HG03175 (cell line): ENCODE measurements at regions not wholly inside any gene's neighbourhood (a gene's known extent, or its start where the extent isn't known, plus 50 kb on each side); places are given as distances from the start of the nearest gene placed in this dataset.

Experiments
- ATAC-seq: cut with Tn5 transposase; IDR thresholded peaks from one replicate; pipeline ENCODE4 v1.9.1; 2021; ENCODE audit warnings: mild to moderate bottlenecking, moderate library complexity; ENCODE audit not compliant: unreplicated experiment

DNA sequence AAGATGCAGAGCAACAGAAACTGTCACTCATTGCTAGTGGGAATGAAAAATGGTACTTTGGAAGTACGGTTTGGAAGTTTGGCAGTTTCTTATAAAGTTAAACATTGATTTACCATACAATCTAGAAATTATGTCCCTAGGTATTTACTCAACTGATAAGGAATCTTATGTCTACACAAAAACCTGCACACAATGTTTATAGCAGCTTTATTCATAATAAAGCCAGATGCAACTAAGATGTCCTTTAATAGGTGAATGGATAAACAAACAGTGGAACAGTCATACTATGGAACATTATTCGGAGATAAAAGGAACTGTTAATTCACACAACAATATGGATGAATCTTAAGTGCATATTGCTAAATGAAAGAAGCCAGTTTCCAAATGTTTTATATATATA, 96.2 kb upstream of the SIRPA start:
- no peak for ATAC-seq

DNA sequence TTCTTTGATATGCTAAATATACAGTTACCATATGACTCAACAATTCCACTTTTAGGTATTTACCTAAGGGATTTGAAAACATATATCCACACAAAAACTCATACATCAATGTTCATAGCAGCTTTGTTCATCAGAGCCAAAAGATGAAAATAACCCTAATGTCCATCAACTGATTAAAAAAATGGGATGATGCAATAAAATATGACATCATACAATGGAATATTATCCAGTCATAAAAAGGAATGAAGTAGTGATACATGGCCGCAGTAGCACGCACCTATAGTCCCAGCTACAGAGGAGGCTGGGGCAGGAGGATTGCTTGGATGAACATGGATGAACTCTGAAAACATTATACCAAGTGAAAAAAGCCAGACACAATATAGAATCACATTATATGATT, 101.4 kb upstream of the SIRPA start:
- no peak for ATAC-seq

GRCh38 chr20:1792274-1792673, 102.9 kb upstream of the SIRPA start:
- ATAC-seq: no peak

- no peak for ATAC-seq
Measured at GRCh38 chr20:1790386-1790785, 104.8 kb upstream of the SIRPA start.

DNA sequence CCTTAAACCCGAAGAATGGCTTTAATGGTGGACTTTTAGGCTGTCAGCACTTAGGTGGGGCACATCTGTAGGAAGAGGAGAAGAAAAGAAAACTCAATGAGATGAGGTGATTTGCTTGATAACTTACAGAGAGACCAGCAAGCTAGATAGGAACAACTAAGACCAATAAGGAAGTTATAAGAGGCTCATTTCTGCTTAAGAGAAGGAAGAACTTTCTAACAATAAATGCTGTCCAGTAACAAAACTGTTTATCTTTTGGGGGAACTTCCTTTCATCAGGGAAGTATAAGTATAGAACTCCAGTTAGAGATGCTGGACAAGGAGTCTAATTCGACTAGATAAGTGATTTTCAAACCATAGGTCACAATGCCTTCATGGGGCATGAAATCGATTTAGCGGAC, 107.2 kb upstream of the SIRPA start:
- no peak for ATAC-seq

- ATAC-seq: no peak
Measured at GRCh38 chr20:1786486-1786885, 108.7 kb upstream of the SIRPA start.

GRCh38 chr20:1784586-1784985, 110.6 kb upstream of the SIRPA start:
- ATAC-seq: no peak

DNA sequence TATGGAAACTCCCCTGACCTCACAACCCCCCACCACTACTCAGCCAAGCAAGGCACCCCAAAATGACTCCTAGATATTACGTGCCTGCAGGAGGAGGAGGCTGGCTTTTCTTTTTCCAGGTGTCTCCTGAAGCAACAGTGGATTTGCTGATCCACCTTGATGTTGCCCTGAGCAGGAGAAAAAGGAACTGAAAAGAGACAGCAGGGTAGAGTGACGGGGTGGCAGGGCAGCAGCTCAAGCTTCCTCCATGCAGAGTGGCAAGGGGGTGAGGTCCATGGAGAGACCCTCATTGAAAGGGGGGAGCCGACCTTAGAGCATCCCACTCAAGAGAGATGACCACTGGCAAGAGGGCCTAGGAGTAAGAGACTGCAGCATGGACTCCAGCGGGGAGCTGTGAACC, 112.0 kb upstream of the SIRPA start:
- ATAC-seq: no peak

DNA sequence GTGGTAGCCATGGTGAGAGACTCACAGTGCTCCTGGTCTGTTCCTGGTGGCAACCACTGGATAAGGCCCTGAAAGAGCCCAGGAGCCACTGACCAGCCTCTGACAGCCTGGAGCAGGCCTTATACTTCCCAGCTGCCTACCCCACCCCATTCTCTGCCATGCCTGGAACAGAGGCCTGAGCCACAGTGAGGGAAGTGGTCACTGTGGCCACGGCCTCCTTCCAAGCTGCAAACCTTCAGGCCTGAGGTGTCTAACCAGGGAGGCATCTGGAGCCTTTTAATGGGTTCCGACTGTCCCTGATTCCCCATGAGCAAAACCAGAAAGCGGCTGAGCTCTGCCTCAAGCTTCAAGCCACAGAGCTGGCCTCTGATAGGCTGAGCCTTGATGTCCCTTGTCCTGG, 113.0 kb upstream of the SIRPA start:
- no peak for ATAC-seq

GRCh38 chr20:1779567-1779966, 115.6 kb upstream of the SIRPA start:
- no peak for ATAC-seq

DNA sequence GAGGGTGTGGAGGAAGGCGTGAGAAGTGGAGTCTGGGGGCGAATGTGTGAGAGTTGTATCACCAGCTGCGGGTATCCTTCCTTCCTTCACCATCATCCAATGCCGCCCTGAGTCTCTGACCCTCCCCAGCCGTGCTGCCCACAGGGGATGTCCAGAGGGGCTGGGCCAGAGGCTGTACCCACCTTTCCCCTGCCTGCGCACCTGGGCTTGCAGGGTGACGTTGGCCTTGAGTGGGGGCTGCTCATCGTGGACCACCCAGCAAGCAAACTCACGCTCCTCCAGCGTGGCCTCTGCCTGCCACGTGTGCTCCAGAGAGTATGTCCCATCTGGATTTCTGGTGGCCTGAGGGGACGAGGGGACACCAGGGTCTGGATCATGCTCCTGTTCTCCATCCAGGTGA, 116.9 kb upstream of the SIRPA start:
- no peak for ATAC-seq

DNA sequence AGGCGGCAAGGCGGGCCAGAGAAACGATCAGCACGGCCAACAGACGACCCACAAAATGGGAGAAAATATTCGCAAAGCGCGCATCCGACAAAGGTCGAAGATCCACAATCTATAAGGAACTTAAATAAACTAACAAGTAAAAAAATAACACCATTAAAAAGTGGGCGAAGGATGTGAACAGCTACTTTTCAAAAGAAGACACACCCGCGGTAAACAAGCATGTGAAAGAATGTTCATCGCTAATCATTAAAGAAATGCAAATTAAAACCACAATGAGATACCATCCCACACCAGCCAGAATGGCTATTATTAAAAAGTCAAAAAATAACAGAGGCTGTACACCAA, 117.8 kb upstream of the SIRPA start:
- ATAC-seq: no peak

GRCh38 chr20:1776681-1777475, 118.3 kb upstream of the SIRPA start:
- ATAC-seq: peak; percentile 80

DNA sequence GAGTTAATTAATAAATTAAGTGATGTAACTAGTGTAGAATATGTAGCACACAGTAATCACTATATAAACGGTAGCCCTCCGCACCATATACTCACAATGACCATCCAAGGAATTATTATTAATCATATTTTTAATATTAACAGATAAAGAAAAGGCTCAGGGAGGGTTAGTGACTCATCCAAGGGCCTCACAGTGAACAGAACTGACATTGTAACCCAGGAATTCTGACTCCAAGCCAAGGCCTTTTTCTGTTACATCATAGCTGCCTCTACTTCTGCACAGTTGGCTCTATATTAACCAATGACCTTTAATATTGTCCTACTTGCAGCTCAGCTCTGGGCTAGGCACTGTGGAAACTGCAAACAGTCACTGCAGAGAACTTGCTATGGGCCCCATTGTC, 117.5 kb upstream of the SIRPG start:
- ATAC-seq: no peak

DNA sequence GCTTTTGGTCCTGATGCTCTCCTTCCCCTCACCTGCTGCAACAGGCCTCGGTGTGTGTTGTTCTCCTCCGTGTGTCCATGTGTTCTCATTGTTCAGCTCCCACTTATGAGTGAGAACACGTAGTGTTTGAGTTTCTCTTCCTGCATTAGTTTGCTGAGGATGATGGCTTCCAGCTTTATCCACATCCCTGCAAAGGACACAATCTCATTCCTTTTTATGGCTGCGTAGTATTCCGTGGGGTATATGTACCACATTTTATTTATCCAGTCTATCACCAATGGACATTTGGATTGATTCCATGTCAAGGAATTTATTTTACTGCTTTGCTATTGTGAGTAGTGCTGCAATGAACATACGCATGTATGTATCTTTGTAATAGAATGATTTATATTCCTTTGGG, 116.9 kb upstream of the SIRPG start:
- no peak for ATAC-seq

DNA sequence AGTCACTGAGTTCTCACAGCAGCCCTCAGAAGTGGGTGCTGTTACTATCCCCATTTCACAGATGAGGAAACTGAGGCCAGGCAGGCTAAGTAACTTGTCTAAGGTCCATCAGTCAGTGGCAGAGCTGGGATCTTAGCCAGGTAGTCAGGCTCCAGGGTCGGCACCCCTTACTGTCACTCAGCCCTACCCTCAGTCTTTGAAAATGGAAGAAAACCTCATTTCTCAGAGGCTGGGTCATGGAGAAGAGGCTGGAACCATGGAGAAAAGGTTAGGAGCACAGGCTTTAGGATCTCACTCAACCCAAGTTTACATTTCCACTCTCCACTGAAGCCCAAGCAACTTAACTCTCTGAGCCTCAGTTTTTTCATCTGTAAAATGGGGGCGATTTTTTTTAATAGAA, 116.2 kb upstream of the SIRPG start:
- ATAC-seq: no peak

- ATAC-seq: no peak
Measured at GRCh38 chr20:1769491-1769890, 111.9 kb upstream of the SIRPG start.

GRCh38 chr20:1766731-1767130, 109.2 kb upstream of the SIRPG start:
- no peak for ATAC-seq

GRCh38 chr20:1764136-1765033, 106.8 kb upstream of the SIRPG start:
- peak; percentile 64 for ATAC-seq

DNA sequence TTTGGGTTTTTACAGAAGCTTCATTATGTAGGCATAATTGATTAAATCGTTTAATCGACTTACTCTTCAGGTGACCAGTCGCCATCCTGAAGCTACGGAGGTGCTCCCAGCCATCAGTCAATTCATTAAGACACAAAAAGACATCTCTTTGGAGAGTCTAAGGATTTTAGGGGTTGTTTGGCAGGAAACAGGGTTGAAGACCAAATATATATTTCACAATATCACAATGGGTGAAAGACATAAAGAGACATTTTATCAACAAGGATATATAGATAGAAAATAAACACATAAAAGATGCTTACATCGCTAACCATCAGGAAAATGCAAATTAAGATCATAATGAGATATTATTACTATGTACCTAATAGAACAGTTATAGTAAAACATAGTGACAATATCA, 104.0 kb upstream of the SIRPG start:
- ATAC-seq: no peak

DNA sequence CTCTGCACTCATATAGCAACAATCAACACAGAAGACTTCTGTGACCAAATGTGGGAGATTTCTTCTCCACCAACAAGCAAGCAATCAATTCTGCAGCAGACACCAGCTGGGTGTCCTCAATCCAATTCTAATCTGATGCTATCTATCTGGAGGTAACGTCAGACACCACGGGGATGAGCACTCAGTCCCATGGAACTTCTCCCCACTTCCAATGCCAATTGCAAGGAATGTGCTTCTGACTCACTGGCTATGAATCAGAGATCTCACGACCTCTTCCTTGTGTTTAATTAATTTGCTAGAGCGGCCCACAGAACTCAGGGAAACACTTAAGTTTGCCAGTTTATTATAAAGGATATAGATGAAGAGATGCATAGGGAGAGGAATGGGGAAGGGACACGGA, 103.5 kb upstream of the SIRPG start:
- no peak for ATAC-seq

- ATAC-seq: no peak
Measured at GRCh38 chr20:1758765-1759164, 101.2 kb upstream of the SIRPG start.
